CD4-positive, alpha-beta T cell treated with Interleukin-17A for 4 hours (primary cell): ENCODE measurements at regions not wholly inside any gene's neighbourhood (a gene's known extent, or its start where the extent isn't known, plus 50 kb on each side); places are given as distances from the start of the nearest gene placed in this dataset.
A peak's percentile ranks its signal among the peaks of the same experiment; 100 is the strongest.

Experiments used
- DNase-seq: peaks from one replicate; pipeline ENCODE4 v3.0.0-alpha.2; 2020; ENCODE audit warnings: mixed read lengths

DNA sequence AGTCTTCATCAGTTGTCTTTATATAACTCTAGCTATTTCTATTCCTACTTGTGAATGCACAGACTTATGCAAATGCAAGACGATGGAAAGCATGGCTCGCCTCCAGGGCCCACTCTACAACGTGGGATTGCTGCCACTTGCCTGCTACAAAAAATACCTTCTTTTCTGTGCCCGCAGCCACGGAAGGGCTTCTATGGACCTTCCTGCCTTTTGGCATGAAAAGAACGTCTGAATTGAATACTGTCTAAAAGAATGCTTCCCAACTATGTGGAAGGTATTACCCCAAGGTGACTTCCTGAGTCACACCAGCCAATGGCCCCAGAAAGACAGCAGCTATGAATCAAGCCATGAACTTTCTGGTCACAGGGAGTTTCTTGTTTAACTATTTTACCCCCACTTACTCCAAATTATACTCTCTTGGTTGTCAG is 261.2 kb downstream of the HIVEP2 start:
- no peak for DNase-seq

- no peak for DNase-seq
Measured at GRCh38 chr6:142684371-142684770, 260.6 kb downstream of the HIVEP2 start.

DNA sequence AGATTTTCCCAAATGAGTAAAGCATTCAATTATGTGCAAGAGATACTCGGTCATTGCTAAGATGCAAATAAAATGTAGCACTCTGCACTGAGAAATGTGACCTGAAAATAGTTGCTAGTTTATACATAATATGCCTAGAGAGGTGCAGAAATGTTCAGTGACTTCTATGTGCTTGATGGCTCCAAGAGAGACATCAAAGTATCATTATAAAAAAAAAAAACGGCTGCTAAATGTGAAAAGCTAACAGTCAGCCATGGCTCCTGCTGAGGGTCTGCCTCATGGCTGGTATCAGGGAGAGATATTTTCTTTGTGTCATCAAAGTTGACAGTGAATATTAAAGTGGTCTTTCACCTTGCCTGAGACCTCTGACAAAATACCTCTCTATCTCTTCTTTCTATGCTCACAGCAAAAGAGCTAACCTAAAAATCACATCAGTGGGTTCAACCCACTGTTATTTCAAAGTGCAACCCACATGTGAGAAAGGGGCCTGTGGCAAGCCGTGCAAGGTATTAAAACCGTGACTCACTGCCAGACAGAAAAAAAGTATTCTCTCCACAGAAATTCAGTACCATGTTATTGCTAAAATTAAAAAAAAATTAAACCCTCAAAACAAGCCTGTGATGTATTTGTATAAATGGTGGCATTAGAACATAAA is 259.0 kb downstream of the HIVEP2 start:
- peak; percentile 59 for DNase-seq

GRCh38 chr6:142686507-142686887 is 258.5 kb downstream of the HIVEP2 start:
- no peak for DNase-seq

DNA sequence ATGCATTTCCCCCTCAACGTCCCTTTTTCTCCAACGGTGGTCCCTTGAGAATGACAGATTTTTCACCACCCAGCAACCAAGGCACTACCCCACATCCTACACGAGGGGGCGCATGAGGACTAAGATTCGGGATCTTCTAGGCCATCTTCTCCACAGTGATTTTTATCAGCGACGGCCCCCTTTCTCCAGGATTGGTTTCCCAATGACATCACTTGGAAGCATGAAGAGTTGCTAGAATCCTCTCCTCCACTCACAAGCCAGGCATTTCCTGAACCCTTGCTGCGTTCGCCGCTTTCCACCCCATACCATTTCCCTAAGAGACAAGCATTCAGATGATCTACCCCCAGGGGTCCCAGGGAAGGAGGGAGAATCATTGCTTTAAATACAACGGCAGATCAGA is 252.0 kb downstream of the HIVEP2 start:
- peak; percentile 80 for DNase-seq

DNA sequence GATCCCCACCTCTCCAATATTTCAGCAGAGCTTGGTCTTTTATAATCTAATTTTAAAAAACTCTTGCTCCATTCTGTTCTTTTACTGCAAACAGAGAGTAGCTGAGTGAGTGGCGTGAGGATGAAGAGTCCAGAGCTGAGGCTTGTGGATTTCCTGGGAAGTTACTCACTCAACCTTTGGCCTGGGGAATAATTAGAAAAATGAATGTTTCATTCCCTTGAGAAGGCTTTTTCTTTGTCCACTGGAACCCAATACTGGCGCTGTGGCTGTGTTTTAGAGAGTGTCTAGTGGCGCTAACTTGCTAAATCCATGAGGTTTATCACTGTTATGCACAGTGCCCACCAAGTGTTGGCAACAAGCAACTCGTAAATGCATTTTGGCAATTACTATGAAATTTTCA is 251.5 kb downstream of the HIVEP2 start:
- no peak for DNase-seq

GRCh38 chr6:142694054-142694453 is 250.9 kb downstream of the HIVEP2 start:
- DNase-seq, result no peak

- DNase-seq, result no peak
Measured at GRCh38 chr6:142695016-142695415, 250.0 kb downstream of the HIVEP2 start.

GRCh38 chr6:142696123-142697000 is 248.6 kb downstream of the HIVEP2 start:
- no peak for DNase-seq

DNA sequence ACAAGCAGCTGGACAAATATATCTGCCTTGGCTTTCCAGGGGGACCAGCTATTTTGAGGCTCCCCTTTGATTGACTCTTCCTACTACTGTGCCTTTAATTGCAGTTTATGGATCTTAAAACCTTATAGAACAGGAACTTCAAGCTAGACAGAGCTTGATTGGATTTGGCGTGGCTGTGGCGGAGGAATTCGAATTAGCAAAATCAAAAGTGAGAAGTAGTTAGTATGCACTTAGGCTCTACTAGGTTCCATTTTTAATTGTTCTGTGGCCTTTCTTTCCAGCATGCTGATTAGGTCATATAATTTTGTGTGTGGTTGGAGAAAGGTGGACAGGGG is 248.0 kb downstream of the HIVEP2 start:
- DNase-seq, result no peak

DNA sequence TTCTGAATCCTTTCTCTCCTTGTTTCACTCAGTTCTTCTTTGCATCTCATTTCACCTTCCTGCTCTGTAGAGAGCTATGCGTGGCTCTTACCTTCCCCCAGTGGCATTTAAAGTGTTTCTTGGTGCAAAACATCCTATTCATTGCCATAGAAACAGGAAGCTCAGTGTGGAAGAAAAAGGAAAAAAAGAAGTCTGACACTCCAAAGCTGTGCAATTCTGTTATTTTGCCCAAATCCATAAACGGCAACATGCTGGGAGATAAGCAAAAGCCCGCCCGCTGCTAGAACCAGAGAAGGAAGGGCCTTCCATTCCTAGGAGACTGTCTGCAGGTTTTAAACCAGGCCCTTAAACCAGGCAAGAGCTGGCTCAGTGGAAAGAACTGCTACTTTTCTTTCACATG is 247.1 kb downstream of the HIVEP2 start:
- DNase-seq, result no peak

DNA sequence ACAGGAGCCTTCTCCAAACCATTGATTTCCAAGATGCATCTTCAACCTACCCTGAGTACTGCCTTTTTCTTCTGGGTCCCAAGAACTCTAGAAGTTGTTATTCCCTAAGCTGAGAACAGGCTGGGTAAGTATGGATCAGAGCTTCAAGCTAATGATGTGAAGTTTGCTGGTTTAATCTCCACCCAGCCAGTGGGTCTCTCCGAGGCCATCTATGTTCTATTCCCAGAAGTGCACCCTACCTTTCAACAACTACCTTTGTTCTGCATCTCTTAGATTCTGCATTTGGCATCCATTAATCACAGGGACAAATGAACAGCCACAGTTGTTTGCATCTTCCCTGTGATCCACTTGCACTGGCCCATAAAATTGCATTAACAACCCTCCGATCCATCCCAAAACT is 246.2 kb downstream of the HIVEP2 start:
- DNase-seq, result no peak

- no peak for DNase-seq
Measured at GRCh38 chr6:142699391-142699790, 245.6 kb downstream of the HIVEP2 start.

DNA sequence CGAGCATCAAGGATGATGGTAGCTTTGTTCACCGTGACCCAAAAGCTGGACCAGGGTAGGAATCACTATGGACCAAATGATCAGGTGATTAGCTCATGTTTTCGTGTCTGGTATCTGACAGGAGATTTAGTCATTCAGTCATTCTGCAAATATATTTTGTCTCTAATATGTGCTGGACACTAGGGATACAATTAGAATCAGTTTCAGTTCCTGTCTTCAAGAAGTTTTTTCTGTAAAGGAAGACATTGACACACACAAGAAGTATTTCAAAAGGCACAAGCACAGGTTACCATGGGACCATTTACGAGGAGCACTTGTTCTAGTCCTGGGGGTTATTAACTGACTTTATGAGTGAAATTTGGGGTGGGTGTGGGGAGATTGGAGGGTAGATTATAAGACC is 244.9 kb downstream of the HIVEP2 start:
- no peak for DNase-seq

DNA sequence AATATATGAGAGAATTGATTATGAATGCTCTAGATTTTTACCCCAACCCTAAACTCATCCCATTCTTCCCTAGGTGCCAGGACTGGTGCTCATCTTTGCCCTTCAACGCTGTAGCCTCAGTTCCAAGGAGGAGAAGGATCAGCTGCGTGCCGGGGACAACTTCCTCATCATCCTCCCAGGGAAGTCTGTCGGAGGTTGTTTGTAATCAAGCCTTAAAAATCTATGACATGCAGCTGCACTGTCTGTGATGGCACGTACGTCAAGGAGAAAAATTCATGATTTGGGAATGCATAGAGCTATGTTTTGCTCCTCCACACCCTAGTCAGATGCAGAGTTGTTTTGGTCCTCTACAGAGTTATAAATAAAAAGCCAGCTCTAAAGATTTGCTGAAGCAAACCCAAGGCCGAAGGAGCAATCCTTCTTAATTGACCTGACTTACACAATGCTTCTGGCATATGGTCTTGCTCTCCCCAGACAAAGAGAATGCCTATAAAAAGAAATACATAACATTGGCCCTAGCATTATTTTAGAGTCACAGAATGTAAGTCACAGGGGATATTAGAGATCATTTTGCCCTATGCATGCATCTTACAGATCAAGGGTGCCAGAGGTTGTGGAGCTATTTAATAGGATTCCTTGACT is 244.2 kb downstream of the HIVEP2 start:
- no peak for DNase-seq
